IPS-15b (cell line): ENCODE measurements at regions not wholly inside any gene's neighbourhood (a gene's known extent, or its start where the extent isn't known, plus 50 kb on each side); places are given as distances from the start of the nearest gene placed in this dataset.

Source experiments
- H3K27me3 ChIP-seq: one replicate; pipeline ENCODE4 v1.6.1; 2013; ENCODE audit warnings: low read length; ENCODE audit not compliant: control insufficient read depth, insufficient read depth
- H3K36me3 ChIP-seq: one replicate; pipeline ENCODE4 v1.6.1; 2013; ENCODE audit warnings: low read length; ENCODE audit not compliant: control insufficient read depth, insufficient read depth
- H3K4me1 ChIP-seq: one replicate; pipeline ENCODE4 v1.6.1; 2013; ENCODE audit warnings: mild to moderate bottlenecking, low read length; ENCODE audit not compliant: control insufficient read depth, insufficient read depth
- H3K4me3 ChIP-seq: one replicate; pipeline ENCODE4 v1.5.1; 2013; ENCODE audit warnings: low read depth, low read length
- H3K9ac ChIP-seq: one replicate; pipeline ENCODE4 v1.6.1; 2013; ENCODE audit warnings: low read depth, mild to moderate bottlenecking, low read length
- H3K9me3 ChIP-seq: one replicate; pipeline ENCODE4 v1.6.1; 2013; ENCODE audit warnings: mild to moderate bottlenecking, low read length; ENCODE audit not compliant: control insufficient read depth, insufficient read depth

- Histone ChIP-seq H3K36me3 (no peaks in the 10 kb centered on the region), H3K4me3 (no peak overlapping the region), H3K9me3 (no peaks in the 10 kb centered on the region), H3K27me3 (no peaks in the 10 kb centered on the region), H3K9ac (no peak overlapping the region), H3K4me1 (peaks cover 3% of the 10 kb centered on the region)
These were observed 344.2 kb upstream of the POM121L12 start for GRCh38 chr7:52691257-52691656.

DNA sequence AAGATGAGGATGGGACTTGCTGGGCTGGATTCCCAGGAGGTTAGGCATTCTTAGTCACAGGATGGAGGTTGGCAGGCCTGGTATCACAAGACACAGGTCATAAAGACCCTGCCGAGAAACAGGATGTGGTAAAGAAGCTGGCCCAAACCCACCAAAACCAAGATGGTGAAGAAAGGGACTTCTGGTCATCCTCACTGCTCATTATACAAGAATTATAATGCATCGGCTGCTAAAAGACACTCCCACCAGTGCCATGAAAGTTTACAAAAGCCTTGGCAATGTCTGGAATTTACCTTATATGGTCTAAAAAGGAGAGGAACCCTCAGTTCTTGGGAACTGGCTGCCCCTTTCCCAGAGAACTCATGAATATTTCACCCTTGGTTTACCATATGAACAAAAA, 345.5 kb upstream of the POM121L12 start:
- Histone ChIP-seq H3K9ac (no peak overlapping the region), H3K4me3 (no peak overlapping the region), H3K27me3 (no peaks in the 10 kb centered on the region), H3K9me3 (no peaks in the 10 kb centered on the region), H3K36me3 (no peaks in the 10 kb centered on the region), H3K4me1 (no peaks in the 10 kb centered on the region)

GRCh38 chr7:52685333-52685732, 350.1 kb upstream of the POM121L12 start:
- Histone ChIP-seq H3K27me3 (no peaks in the 10 kb centered on the region), H3K9ac (no peak overlapping the region), H3K4me1 (no peaks in the 10 kb centered on the region), H3K4me3 (no peak overlapping the region), H3K9me3 (no peaks in the 10 kb centered on the region), H3K36me3 (no peaks in the 10 kb centered on the region)

- no peaks in the 10 kb centered on the region for H3K36me3 ChIP-seq
These were observed 351.0 kb upstream of the POM121L12 start for GRCh38 chr7:52684388-52684787.

DNA sequence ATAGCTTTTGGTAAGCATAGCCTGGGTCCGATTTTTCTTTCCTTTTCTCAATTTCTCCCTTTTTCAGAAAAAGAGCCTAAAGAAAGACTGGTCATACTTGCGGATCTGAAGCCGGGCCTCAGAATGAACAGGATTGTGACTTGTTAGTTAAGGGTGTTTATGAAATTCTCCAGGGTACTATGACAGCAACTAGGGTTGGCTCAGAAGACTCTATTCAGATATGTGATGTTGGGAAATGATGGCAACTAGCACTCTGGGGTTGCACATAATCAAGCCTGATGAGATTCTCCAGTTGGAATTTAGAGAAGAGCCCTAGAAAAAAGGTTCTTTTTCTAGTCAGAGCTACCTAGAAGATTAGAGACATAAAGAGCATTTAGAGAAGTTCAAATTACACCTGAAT, 352.4 kb upstream of the POM121L12 start:
- H3K9me3 ChIP-seq, result no peaks in the 10 kb centered on the region
- no peaks in the 10 kb centered on the region for H3K36me3 ChIP-seq
- no peak overlapping the region for H3K4me3 ChIP-seq
- no peaks in the 10 kb centered on the region for H3K4me1 ChIP-seq
- no peak overlapping the region for H3K9ac ChIP-seq
- H3K27me3 ChIP-seq, result no peaks in the 10 kb centered on the region

More at GRCh38 chr7:52684388-52684787, 351.0 kb upstream of the POM121L12 start:
- no peaks in the 10 kb centered on the region for H3K27me3 ChIP-seq
- H3K4me3 ChIP-seq, result no peak overlapping the region
- H3K4me1 ChIP-seq, result no peaks in the 10 kb centered on the region
- no peaks in the 10 kb centered on the region for H3K9me3 ChIP-seq
- H3K9ac ChIP-seq, result no peak overlapping the region

DNA sequence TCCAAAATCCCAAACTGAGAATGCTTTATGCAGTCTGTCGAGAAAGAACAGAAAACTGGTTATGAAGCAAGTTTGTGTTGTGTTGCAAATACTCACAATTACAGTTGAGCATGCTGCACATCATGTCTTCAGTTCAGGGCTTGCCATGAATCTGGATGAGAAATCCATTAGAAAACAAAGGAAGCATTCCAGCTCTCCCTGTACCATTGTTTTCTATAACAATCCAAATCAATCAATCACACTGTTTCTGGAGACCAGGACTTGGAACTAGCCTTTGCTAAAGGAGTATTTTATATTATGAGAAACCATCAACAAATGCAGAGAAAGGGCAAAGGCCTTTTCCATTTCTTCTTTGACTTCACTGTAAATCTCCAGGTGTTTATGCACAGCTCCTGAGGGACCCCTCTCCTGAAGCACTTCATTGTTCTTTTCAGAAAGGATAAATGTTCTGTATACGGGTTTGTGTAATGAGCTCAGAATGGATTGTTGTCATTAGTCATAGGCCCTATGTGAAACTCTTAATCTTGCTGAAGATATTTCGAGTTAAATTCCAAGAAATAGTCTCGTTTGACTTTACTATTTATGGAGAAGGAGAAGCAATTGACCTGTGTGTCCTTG, 364.7 kb upstream of the POM121L12 start:
- H3K9ac ChIP-seq, result no peak overlapping the region
- H3K27me3 ChIP-seq, result no peaks in the 10 kb centered on the region
- no peaks in the 10 kb centered on the region for H3K36me3 ChIP-seq
- H3K9me3 ChIP-seq, result no peaks in the 10 kb centered on the region
- no peak overlapping the region for H3K4me3 ChIP-seq
- H3K4me1 ChIP-seq, result no peaks in the 10 kb centered on the region

DNA sequence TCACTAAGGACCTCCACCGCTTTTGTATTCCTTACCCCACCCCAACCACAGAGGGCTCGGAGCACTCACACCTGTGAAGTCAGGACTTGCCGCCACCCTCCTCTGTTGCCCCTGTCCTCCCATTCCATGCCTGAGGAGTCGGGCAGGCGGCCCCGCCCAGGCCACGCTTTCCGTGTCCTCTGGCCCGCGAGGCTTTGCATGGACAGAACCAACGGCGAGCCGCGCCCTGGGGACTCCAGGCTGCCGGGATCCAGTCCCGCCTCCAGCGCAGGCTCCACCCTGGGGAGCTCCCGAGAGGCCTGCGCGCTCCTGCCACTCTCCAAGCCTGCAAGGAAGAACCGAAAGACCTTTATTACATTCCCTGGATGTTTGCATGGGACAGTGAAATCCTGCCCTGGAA, 366.4 kb upstream of the POM121L12 start:
- Histone ChIP-seq H3K4me1 (no peaks in the 10 kb centered on the region), H3K4me3 (no peak overlapping the region), H3K27me3 (no peaks in the 10 kb centered on the region), H3K9ac (no peak overlapping the region), H3K9me3 (no peaks in the 10 kb centered on the region), H3K36me3 (no peaks in the 10 kb centered on the region)

GRCh38 chr7:52668435-52668834, 367.0 kb upstream of the POM121L12 start:
- Histone ChIP-seq H3K4me1 (no peaks in the 10 kb centered on the region), H3K36me3 (no peaks in the 10 kb centered on the region), H3K27me3 (no peaks in the 10 kb centered on the region), H3K9me3 (no peaks in the 10 kb centered on the region), H3K4me3 (no peak overlapping the region), H3K9ac (no peak overlapping the region)

DNA sequence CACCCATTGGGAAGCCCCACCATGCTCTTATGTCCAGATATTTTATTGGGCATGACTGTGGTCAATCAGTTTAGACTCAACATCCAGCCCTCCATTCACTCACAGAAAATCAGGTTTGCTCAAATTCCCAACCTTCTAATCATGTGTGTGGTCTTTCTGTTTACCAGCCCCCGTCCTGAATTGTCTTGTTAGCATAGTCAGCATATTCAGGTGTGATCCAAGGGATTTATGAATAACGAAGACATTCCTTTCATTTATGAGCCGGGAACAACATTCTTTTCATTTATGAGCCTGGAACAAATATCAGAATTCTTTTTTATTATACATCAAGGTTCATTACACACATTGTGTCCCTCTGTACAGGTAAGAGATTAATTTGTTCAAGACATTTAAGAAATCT, 376.3 kb upstream of the POM121L12 start:
- no peaks in the 10 kb centered on the region for H3K9me3 ChIP-seq
- H3K9ac ChIP-seq, result no peak overlapping the region
- H3K36me3 ChIP-seq, result no peaks in the 10 kb centered on the region
- H3K4me1 ChIP-seq, result peaks cover 4% of the 10 kb centered on the region
- H3K27me3 ChIP-seq, result no peaks in the 10 kb centered on the region
- no peak overlapping the region for H3K4me3 ChIP-seq

DNA sequence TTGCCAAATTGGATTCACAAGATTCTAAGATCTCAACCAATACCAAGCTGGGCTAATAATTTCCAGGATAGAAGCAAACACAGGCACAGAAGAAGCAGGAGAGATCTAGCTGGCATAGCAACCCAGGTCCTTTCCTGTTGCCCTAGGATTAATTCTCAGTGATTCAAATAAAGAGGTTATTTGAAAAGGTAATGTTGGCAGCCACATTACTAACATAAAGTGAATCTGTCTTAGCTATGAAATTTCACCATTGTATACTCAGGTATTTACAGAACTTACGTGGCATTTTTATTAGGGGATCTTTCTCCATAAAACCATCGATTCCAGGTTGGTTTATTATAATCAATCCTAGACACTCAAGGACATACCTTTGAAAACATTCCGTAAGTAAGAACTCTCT, 379.3 kb upstream of the POM121L12 start:
- no peak overlapping the region for H3K4me3 ChIP-seq
- no peaks in the 10 kb centered on the region for H3K36me3 ChIP-seq
- H3K9ac ChIP-seq, result no peak overlapping the region
- H3K4me1 ChIP-seq, result peaks cover 4% of the 10 kb centered on the region
- no peaks in the 10 kb centered on the region for H3K27me3 ChIP-seq
- H3K9me3 ChIP-seq, result no peaks in the 10 kb centered on the region

- Histone ChIP-seq H3K4me1 (peaks cover 3% of the 10 kb centered on the region), H3K4me3 (no peak overlapping the region), H3K27me3 (no peaks in the 10 kb centered on the region), H3K36me3 (no peaks in the 10 kb centered on the region), H3K9me3 (no peaks in the 10 kb centered on the region), H3K9ac (no peak overlapping the region)
These were observed 382.8 kb upstream of the POM121L12 start for GRCh38 chr7:52652621-52653020.

- no peaks in the 10 kb centered on the region for H3K36me3 ChIP-seq
- no peaks in the 10 kb centered on the region for H3K27me3 ChIP-seq
- H3K4me1 ChIP-seq, result no peaks in the 10 kb centered on the region
- H3K4me3 ChIP-seq, result no peak overlapping the region
- H3K9ac ChIP-seq, result no peak overlapping the region
- H3K9me3 ChIP-seq, result no peaks in the 10 kb centered on the region
These were observed 386.6 kb upstream of the POM121L12 start for GRCh38 chr7:52648872-52649271.
